DND-41 (cell line): ENCODE measurements at regions not wholly inside any gene's neighbourhood (a gene's known extent, or its start where the extent isn't known, plus 50 kb on each side); places are given as distances from the start of the nearest gene placed in this dataset.
"Not testable (repeated sequence)": the region's sequence is repeated elsewhere in the genome, so short reads cannot be mapped to it uniquely, and the experiment has no call there.

Source experiments
- ATAC-seq: fragments of 200-7000 bp; cut with Tn5 transposase; 3 replicates; pipeline ENCODE4 v1.9.1; 2021; ENCODE audit warnings: low read depth; ENCODE audit not compliant: insufficient read depth
- DNase-seq: peaks from one replicate; pipeline ENCODE4 v3.0.0-alpha.2; 2020
- H2AFZ ChIP-seq: 2 replicates; pipeline ENCODE4 v1.6.0; 2012; ENCODE audit warnings: low read depth, low read length
- H3K27ac ChIP-seq: 2 replicates; pipeline ENCODE4 v1.5.1; 2012; ENCODE audit warnings: low read length, inconsistent platforms
- H3K27me3 ChIP-seq: fragments of 200-600 bp; sonication (generic); 2 replicates; pipeline ENCODE4 v1.6.0; 2012; ENCODE audit warnings: low read length, mild to moderate bottlenecking, inconsistent platforms; ENCODE audit not compliant: insufficient read depth, poor library complexity
- H3K36me3 ChIP-seq: 2 replicates; pipeline ENCODE4 v1.5.1; 2012; ENCODE audit warnings: low read length, inconsistent platforms; ENCODE audit not compliant: insufficient read depth
- H3K4me1 ChIP-seq: 2 replicates; pipeline ENCODE4 v1.5.1; 2012; ENCODE audit warnings: mild to moderate bottlenecking, low read length; ENCODE audit not compliant: insufficient read depth
- H3K4me2 ChIP-seq: 2 replicates; pipeline ENCODE4 v1.6.0; 2012; ENCODE audit warnings: mild to moderate bottlenecking, moderate library complexity, low read length, inconsistent platforms; ENCODE audit not compliant: insufficient read depth
- H3K4me3 ChIP-seq, 2 experiments: fragments of 200-600 bp in 1 of 2; shearing (Covaris generic) in 1 of 2; 2 replicates each; pipeline ENCODE4 v1.5.1; 2012 to 2016; ENCODE audit warnings: inconsistent platforms in 2 of 2, low read length in 2 of 2, mild to moderate bottlenecking in 2 of 2, low read depth in 1 of 2, moderate library complexity in 1 of 2
- H3K79me2 ChIP-seq: 2 replicates; pipeline ENCODE4 v1.6.0; 2012; ENCODE audit warnings: low read length, inconsistent platforms; ENCODE audit not compliant: insufficient read depth
- H3K9ac ChIP-seq: 2 replicates; pipeline ENCODE4 v1.6.0; 2012; ENCODE audit warnings: low read depth, mild to moderate bottlenecking, inconsistent platforms, low read length, moderate library complexity
- H3K9me3 ChIP-seq: 2 replicates; pipeline ENCODE4 v1.5.1; 2012; ENCODE audit warnings: low read length, moderate library complexity, mild to moderate bottlenecking, inconsistent platforms; ENCODE audit not compliant: insufficient read depth, severe bottlenecking
- H4K20me1 ChIP-seq: 2 replicates; pipeline ENCODE4 v1.6.0; 2012; ENCODE audit warnings: low read length; ENCODE audit not compliant: insufficient read depth
- CTCF ChIP-seq: IDR thresholded peaks from 2 replicates; pipeline ENCODE4 v1.5.1; 2012; ENCODE audit warnings: borderline replicate concordance, low read length, moderate library complexity, mild to moderate bottlenecking; ENCODE audit not compliant: poor library complexity, severe bottlenecking; ENCODE audit errors: extremely low read depth
- EZH2 ChIP-seq: IDR thresholded peaks from 3 replicates; pipeline ENCODE4 v1.6.1; 2012; ENCODE audit warnings: borderline replicate concordance, low read depth, mild to moderate bottlenecking, moderate library complexity, low read length, inconsistent platforms; ENCODE audit not compliant: severe bottlenecking

DNA sequence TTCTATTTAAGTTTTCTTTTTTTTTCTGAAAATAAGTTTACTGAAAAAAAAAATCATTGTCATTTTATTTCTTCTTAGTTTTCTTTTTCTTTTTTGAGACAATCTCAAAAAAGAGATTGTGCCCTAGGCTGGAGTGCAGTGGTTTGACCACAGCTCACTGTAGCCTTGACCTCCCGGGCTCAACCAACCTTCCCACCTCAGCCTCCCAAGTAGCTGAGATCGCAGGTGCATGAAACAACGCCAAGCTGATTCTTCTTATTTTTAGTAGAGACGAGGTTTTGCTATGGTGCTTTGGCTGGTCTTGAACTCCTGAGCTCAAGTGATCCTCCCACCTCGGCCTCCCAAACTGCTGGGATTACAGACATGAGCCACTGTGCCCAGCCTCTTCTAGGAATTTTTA lies 65.7 kb upstream of the OSTN start:
- Histone ChIP-seq H3K4me1 (no peaks in the 10 kb centered on the region), H4K20me1 (no peaks in the 10 kb centered on the region), H3K9ac (no peak overlapping the region), H3K27ac (no peak overlapping the region), H3K9me3 (no peaks in the 10 kb centered on the region), H3K4me2 (no peak overlapping the region), H3K4me3 (no peak overlapping the region), H3K36me3 (no peaks in the 10 kb centered on the region), H3K27me3 (no peaks in the 10 kb centered on the region), H2AFZ (no peak overlapping the region), H3K79me2 (no peaks in the 10 kb centered on the region)
- DNase-seq: no peak
- ATAC-seq: no peak
- no peak for TF ChIP-seq CTCF
- TF ChIP-seq EZH2: no peak

- Histone ChIP-seq H3K79me2 (no peaks in the 10 kb centered on the region), H3K4me1 (no peaks in the 10 kb centered on the region), H3K27me3 (no peaks in the 10 kb centered on the region), H3K4me3 (no peak overlapping the region), H4K20me1 (no peaks in the 10 kb centered on the region), H3K36me3 (no peaks in the 10 kb centered on the region), H2AFZ (no peak overlapping the region), H3K9ac (no peak overlapping the region), H3K9me3 (no peaks in the 10 kb centered on the region), H3K4me2 (no peak overlapping the region), H3K27ac (no peak overlapping the region)
- TF ChIP-seq EZH2 (no peak), CTCF (no peak)
- no peak for DNase-seq
- no peak for ATAC-seq
Measured at GRCh38 chr3:191131305-191131704, 67.7 kb upstream of the OSTN start.

- DNase-seq, ATAC-seq, H3K4me1 ChIP-seq, H4K20me1 ChIP-seq, H3K27ac ChIP-seq, H3K27me3 ChIP-seq, H3K9ac ChIP-seq, H3K4me3 ChIP-seq, H2AFZ ChIP-seq, H3K36me3 ChIP-seq, H3K4me2 ChIP-seq, H3K9me3 ChIP-seq, H3K79me2 ChIP-seq: not testable (repeated sequence)
Measured at GRCh38 chr3:191124891-191125290, 74.2 kb upstream of the OSTN start.

DNA sequence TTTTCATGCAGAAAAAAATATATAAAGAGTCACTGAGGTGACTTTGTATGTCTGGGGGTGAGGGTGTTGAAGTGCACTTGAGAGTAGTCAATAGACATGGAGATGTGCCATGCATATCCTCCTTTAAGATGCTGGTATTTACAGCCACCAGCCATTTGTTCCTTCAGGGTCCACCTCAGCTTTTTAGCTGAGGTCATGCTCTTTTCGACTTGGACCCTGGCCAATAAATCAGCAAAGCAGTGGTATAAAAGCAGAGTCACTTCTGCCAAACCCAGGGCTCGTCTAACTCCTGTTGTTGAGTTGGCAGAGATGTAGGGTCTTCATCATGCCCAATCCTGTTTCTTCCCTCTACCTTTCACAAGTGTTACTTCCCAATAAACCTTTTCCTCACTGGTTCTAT lies 75.1 kb upstream of the OSTN start:
- TF ChIP-seq EZH2 (no peak), CTCF (no peak)
- Histone ChIP-seq H4K20me1 (no peaks in the 10 kb centered on the region), H3K4me3 (no peak overlapping the region), H2AFZ (no peak overlapping the region), H3K79me2 (no peaks in the 10 kb centered on the region), H3K9ac (no peak overlapping the region), H3K4me1 (no peaks in the 10 kb centered on the region), H3K9me3 (no peaks in the 10 kb centered on the region), H3K4me2 (no peak overlapping the region), H3K27me3 (no peaks in the 10 kb centered on the region), H3K36me3 (no peaks in the 10 kb centered on the region), H3K27ac (no peak overlapping the region)
- ATAC-seq: no peak
- DNase-seq: no peak
